ENCODE measurements at regions not wholly inside any gene's neighbourhood (a gene's known extent, or its start where the extent isn't known, plus 50 kb on each side); places are given as distances from the start of the nearest gene placed in this dataset.
A peak's percentile ranks its signal among the peaks of the same experiment; 100 is the strongest.

- H3K79me2 ChIP-seq (ENCODE audit: low read length): no peaks in the 10 kb centered on the region
- H3K4me3 ChIP-seq (ENCODE audit: low read length): no peak overlapping the region
- no peak overlapping the region for H3K27ac ChIP-seq (ENCODE audit: low read length)
- no peaks in the 10 kb centered on the region for H3K36me3 ChIP-seq (ENCODE audit: insufficient read depth, low read length)
- H4K20me1 ChIP-seq (ENCODE audit: insufficient read depth, low read depth, low read length): no peaks in the 10 kb centered on the region
- no peaks in the 10 kb centered on the region for H3K4me1 ChIP-seq (ENCODE audit: low read length)
- no peak for DNase-seq
- H3K4me2 ChIP-seq (ENCODE audit: low read depth, low read length, poor library complexity, severe bottlenecking): no peak overlapping the region
- H3K9ac ChIP-seq (ENCODE audit: low read length): no peak overlapping the region
- no peaks in the 10 kb centered on the region for H3K9me2 ChIP-seq (replicated peaks; ENCODE audit: insufficient read depth, low read length)
- no peak overlapping the region for H2AFZ ChIP-seq (ENCODE audit: low read length)
- no peaks in the 10 kb centered on the region for H3K9me3 ChIP-seq (ENCODE audit: low read length)
- no peaks in the 10 kb centered on the region for H3K27me3 ChIP-seq (ENCODE audit: low read length)
Measured at GRCh38 chr12:118813778-118814357, 167.5 kb upstream of the SRRM4 start.

DNA sequence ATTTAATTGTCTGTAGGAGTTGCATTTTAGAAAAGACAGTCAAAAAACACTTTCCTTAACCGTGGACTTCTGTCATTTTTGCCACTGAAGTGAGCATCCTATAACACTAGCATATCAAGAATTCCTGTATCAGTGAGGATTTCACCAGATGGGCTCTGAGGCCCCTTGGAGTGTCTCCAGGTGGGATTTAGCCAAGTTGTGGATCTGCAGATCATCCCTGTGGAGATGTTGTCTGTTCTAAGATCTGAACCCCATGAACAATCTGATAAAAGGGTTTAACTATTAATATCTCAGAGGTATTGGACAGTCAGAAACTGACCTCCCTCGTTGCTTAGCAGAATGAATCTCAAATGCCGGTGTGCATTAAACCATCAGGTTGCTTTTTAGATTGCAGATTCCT, 165.0 kb upstream of the SRRM4 start:
- DNase-seq: no peak
- H2AFZ ChIP-seq (ENCODE audit: low read length): no peak overlapping the region
- H3K79me2 ChIP-seq (ENCODE audit: low read length): no peaks in the 10 kb centered on the region
- no peak overlapping the region for H3K27ac ChIP-seq (ENCODE audit: low read length)
- H3K4me2 ChIP-seq (ENCODE audit: low read depth, low read length, poor library complexity, severe bottlenecking): no peak overlapping the region
- no peaks in the 10 kb centered on the region for H3K27me3 ChIP-seq (ENCODE audit: low read length)
- H4K20me1 ChIP-seq (ENCODE audit: insufficient read depth, low read depth, low read length): no peaks in the 10 kb centered on the region
- H3K9ac ChIP-seq (ENCODE audit: low read length): no peak overlapping the region
- no peaks in the 10 kb centered on the region for H3K36me3 ChIP-seq (ENCODE audit: insufficient read depth, low read length)
- no peaks in the 10 kb centered on the region for H3K9me3 ChIP-seq (ENCODE audit: low read length)
- H3K4me1 ChIP-seq (ENCODE audit: low read length): no peaks in the 10 kb centered on the region
- no peak overlapping the region for H3K4me3 ChIP-seq (ENCODE audit: low read length)
- no peaks in the 10 kb centered on the region for H3K9me2 ChIP-seq (replicated peaks; ENCODE audit: insufficient read depth, low read length)

DNA sequence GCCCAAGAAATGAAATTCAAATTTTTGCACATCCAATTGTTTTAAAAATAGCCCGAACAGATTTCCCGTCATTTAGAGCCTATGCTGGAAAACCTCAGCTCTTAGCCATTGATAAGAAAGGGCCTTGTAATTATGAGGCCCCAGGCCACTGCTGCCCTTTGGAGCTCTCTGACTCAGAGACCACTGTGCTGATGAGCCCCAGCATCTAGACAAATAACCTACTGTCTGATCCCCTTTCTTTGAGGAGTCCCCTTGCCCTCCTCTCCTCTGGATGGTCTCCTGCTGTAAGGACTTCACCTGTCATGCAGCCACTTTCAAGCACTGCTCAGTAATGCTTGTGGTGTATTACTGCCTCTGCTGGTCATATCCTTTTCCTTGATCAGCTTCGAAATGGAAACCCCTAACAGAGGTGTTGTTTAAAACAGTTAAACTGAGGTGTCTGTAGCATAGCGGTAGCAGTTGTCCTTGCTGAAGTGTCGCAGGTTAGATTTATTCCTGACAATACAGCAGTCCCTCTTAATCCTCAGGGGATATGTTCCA, 159.9 kb upstream of the SRRM4 start:
- Histone ChIP-seq H4K20me1 (ENCODE audit: insufficient read depth, low read depth, low read length) (no peaks in the 10 kb centered on the region), H3K9me2 (replicated peaks; ENCODE audit: insufficient read depth, low read length) (no peaks in the 10 kb centered on the region), H3K4me2 (ENCODE audit: low read depth, low read length, poor library complexity, severe bottlenecking) (no peak overlapping the region), H2AFZ (ENCODE audit: low read length) (no peak overlapping the region), H3K36me3 (ENCODE audit: insufficient read depth, low read length) (no peaks in the 10 kb centered on the region), H3K79me2 (ENCODE audit: low read length) (no peaks in the 10 kb centered on the region), H3K27ac (ENCODE audit: low read length) (no peak overlapping the region), H3K4me3 (ENCODE audit: low read length) (no peak overlapping the region), H3K9ac (ENCODE audit: low read length) (no peak overlapping the region), H3K9me3 (ENCODE audit: low read length) (no peaks in the 10 kb centered on the region), H3K4me1 (ENCODE audit: low read length) (no peaks in the 10 kb centered on the region), H3K27me3 (ENCODE audit: low read length) (no peaks in the 10 kb centered on the region)
- peak; percentile 41 for DNase-seq

DNA sequence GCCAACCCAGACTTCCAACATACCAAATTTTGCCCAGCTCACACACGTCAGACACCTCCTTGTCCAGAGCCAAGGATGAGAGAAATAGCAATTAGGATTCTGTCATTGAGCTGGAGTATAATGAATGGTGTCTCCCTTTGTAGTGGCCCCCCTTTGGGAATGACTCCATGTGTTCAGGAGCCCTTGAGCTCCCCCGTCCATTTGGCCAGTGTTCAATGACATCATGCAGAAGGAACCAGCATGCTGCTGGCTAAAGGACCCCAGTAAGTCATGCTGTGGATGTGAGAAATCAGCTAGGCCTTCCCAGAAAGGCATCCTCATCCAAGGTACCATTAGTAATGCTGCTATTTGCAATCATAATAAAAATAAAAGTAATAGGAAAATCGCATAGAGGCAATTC, 158.8 kb upstream of the SRRM4 start:
- no peak overlapping the region for H3K4me2 ChIP-seq (ENCODE audit: low read depth, low read length, poor library complexity, severe bottlenecking)
- no peaks in the 10 kb centered on the region for H3K9me2 ChIP-seq (replicated peaks; ENCODE audit: insufficient read depth, low read length)
- no peaks in the 10 kb centered on the region for H4K20me1 ChIP-seq (ENCODE audit: insufficient read depth, low read depth, low read length)
- H3K27me3 ChIP-seq (ENCODE audit: low read length): no peaks in the 10 kb centered on the region
- no peaks in the 10 kb centered on the region for H3K4me1 ChIP-seq (ENCODE audit: low read length)
- no peaks in the 10 kb centered on the region for H3K9me3 ChIP-seq (ENCODE audit: low read length)
- no peak overlapping the region for H3K27ac ChIP-seq (ENCODE audit: low read length)
- no peak overlapping the region for H2AFZ ChIP-seq (ENCODE audit: low read length)
- no peak overlapping the region for H3K4me3 ChIP-seq (ENCODE audit: low read length)
- DNase-seq: no peak
- H3K79me2 ChIP-seq (ENCODE audit: low read length): no peaks in the 10 kb centered on the region
- H3K36me3 ChIP-seq (ENCODE audit: insufficient read depth, low read length): no peaks in the 10 kb centered on the region
- no peak overlapping the region for H3K9ac ChIP-seq (ENCODE audit: low read length)

DNA sequence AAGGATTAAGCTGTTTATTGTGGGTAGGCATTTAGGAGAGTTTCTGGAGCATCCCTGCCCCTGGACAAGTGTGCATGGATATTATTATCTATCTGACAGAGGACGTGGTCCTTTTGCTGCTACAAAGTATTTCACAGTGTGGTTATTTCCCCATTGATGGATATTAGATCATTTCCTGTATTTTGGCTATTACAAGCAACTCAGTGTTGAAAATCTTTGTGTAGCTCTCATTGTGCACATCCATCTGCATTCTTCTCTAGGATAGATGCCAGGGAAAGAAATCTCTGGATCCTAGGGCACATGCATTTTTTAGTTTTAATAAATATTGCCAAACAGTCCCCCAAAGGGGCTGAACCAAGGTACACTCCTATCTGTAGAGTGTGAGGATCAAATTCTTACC, 154.3 kb upstream of the SRRM4 start:
- Histone ChIP-seq H4K20me1 (ENCODE audit: insufficient read depth, low read depth, low read length) (no peaks in the 10 kb centered on the region), H3K79me2 (ENCODE audit: low read length) (no peaks in the 10 kb centered on the region), H3K4me1 (ENCODE audit: low read length) (no peaks in the 10 kb centered on the region), H3K9me2 (replicated peaks; ENCODE audit: insufficient read depth, low read length) (no peaks in the 10 kb centered on the region), H3K4me2 (ENCODE audit: low read depth, low read length, poor library complexity, severe bottlenecking) (no peak overlapping the region), H3K27ac (ENCODE audit: low read length) (no peak overlapping the region), H2AFZ (ENCODE audit: low read length) (no peak overlapping the region), H3K9me3 (ENCODE audit: low read length) (no peaks in the 10 kb centered on the region), H3K36me3 (ENCODE audit: insufficient read depth, low read length) (no peaks in the 10 kb centered on the region), H3K9ac (ENCODE audit: low read length) (no peak overlapping the region), H3K27me3 (ENCODE audit: low read length) (no peaks in the 10 kb centered on the region), H3K4me3 (ENCODE audit: low read length) (no peak overlapping the region)
- no peak for DNase-seq

DNA sequence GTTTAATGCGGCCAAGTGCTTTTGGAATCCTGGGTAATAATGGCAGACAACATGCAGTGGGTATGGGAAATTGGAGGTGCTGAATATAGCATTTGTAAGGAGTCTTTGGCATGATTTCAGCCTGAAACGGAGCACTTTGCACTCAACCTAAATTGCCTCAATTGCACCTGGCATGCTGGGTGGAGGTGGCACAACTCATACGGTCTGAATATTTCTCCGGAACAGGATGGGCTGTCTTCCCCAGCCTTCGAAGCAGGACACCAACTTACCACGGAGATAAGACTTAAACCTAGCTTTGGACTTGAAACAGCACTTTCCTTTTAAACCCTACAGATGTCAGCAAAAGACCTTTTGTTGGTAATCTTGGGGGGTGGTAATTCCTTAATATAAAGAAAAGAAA, 153.7 kb upstream of the SRRM4 start:
- Histone ChIP-seq H3K27me3 (ENCODE audit: low read length) (no peaks in the 10 kb centered on the region), H3K4me3 (ENCODE audit: low read length) (no peak overlapping the region), H3K9me2 (replicated peaks; ENCODE audit: insufficient read depth, low read length) (no peaks in the 10 kb centered on the region), H3K4me2 (ENCODE audit: low read depth, low read length, poor library complexity, severe bottlenecking) (no peak overlapping the region), H3K79me2 (ENCODE audit: low read length) (no peaks in the 10 kb centered on the region), H3K36me3 (ENCODE audit: insufficient read depth, low read length) (no peaks in the 10 kb centered on the region), H3K9me3 (ENCODE audit: low read length) (no peaks in the 10 kb centered on the region), H4K20me1 (ENCODE audit: insufficient read depth, low read depth, low read length) (no peaks in the 10 kb centered on the region), H3K27ac (ENCODE audit: low read length) (no peak overlapping the region), H3K9ac (ENCODE audit: low read length) (no peak overlapping the region), H2AFZ (ENCODE audit: low read length) (no peak overlapping the region), H3K4me1 (ENCODE audit: low read length) (no peaks in the 10 kb centered on the region)
- DNase-seq: no peak

DNA sequence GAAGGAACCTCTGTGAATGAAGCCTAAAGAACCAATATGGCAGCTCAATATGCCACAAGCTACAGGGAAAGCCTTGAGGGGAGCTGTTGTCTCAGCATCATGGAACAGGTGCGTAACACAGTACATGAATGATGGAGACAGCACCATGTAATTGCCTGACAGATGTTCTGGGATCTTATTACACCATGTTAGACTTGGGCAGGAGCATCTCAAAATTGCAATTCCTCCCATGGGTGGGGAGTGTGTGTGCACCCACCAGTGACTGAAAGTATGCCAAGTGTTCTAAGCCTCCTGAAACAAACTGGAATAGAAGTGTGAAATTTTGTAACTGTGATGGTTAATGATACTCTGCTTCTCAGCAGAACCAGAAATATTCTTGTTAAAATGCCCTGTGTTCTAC, 151.0 kb upstream of the SRRM4 start:
- no peaks in the 10 kb centered on the region for H3K9me3 ChIP-seq (ENCODE audit: low read length)
- H3K4me1 ChIP-seq (ENCODE audit: low read length): no peaks in the 10 kb centered on the region
- H3K27ac ChIP-seq (ENCODE audit: low read length): no peak overlapping the region
- no peaks in the 10 kb centered on the region for H3K79me2 ChIP-seq (ENCODE audit: low read length)
- H3K4me3 ChIP-seq (ENCODE audit: low read length): no peak overlapping the region
- no peak for DNase-seq
- H2AFZ ChIP-seq (ENCODE audit: low read length): no peak overlapping the region
- H3K9me2 ChIP-seq (replicated peaks; ENCODE audit: insufficient read depth, low read length): no peaks in the 10 kb centered on the region
- H3K36me3 ChIP-seq (ENCODE audit: insufficient read depth, low read length): no peaks in the 10 kb centered on the region
- H3K4me2 ChIP-seq (ENCODE audit: low read depth, low read length, poor library complexity, severe bottlenecking): no peak overlapping the region
- H3K27me3 ChIP-seq (ENCODE audit: low read length): no peaks in the 10 kb centered on the region
- no peaks in the 10 kb centered on the region for H4K20me1 ChIP-seq (ENCODE audit: insufficient read depth, low read depth, low read length)
- no peak overlapping the region for H3K9ac ChIP-seq (ENCODE audit: low read length)

- Histone ChIP-seq H4K20me1 (ENCODE audit: insufficient read depth, low read depth, low read length) (no peaks in the 10 kb centered on the region), H3K4me2 (ENCODE audit: low read depth, low read length, poor library complexity, severe bottlenecking) (no peak overlapping the region), H3K9me2 (replicated peaks; ENCODE audit: insufficient read depth, low read length) (no peaks in the 10 kb centered on the region), H3K36me3 (ENCODE audit: insufficient read depth, low read length) (no peaks in the 10 kb centered on the region), H3K27ac (ENCODE audit: low read length) (no peak overlapping the region), H3K79me2 (ENCODE audit: low read length) (no peaks in the 10 kb centered on the region), H3K4me1 (ENCODE audit: low read length) (no peaks in the 10 kb centered on the region), H2AFZ (ENCODE audit: low read length) (no peak overlapping the region), H3K27me3 (ENCODE audit: low read length) (no peaks in the 10 kb centered on the region), H3K9me3 (ENCODE audit: low read length) (no peaks in the 10 kb centered on the region), H3K4me3 (ENCODE audit: low read length) (no peak overlapping the region), H3K9ac (ENCODE audit: low read length) (no peak overlapping the region)
- DNase-seq: no peak
Measured at GRCh38 chr12:118835926-118836325, 145.4 kb upstream of the SRRM4 start.

GRCh38 chr12:118840399-118840798, 140.9 kb upstream of the SRRM4 start:
- no peak overlapping the region for H3K4me3 ChIP-seq (ENCODE audit: low read length)
- H3K79me2 ChIP-seq (ENCODE audit: low read length): no peaks in the 10 kb centered on the region
- H3K27ac ChIP-seq (ENCODE audit: low read length): no peak overlapping the region
- H4K20me1 ChIP-seq (ENCODE audit: insufficient read depth, low read depth, low read length): no peaks in the 10 kb centered on the region
- no peaks in the 10 kb centered on the region for H3K4me1 ChIP-seq (ENCODE audit: low read length)
- H3K9me3 ChIP-seq (ENCODE audit: low read length): no peaks in the 10 kb centered on the region
- H3K9me2 ChIP-seq (replicated peaks; ENCODE audit: insufficient read depth, low read length): no peaks in the 10 kb centered on the region
- no peak overlapping the region for H2AFZ ChIP-seq (ENCODE audit: low read length)
- H3K9ac ChIP-seq (ENCODE audit: low read length): no peak overlapping the region
- DNase-seq: peak; percentile 74
- no peak overlapping the region for H3K4me2 ChIP-seq (ENCODE audit: low read depth, low read length, poor library complexity, severe bottlenecking)
- no peaks in the 10 kb centered on the region for H3K36me3 ChIP-seq (ENCODE audit: insufficient read depth, low read length)
- no peaks in the 10 kb centered on the region for H3K27me3 ChIP-seq (ENCODE audit: low read length)
